Gastroesophageal sphincter (tissue), 4 donors: ENCODE measurements at regions not wholly inside any gene's neighbourhood (a gene's known extent, or its start where the extent isn't known, plus 50 kb on each side); places are given as distances from the start of the nearest gene placed in this dataset.
"Not testable (repeated sequence)": the region's sequence is repeated elsewhere in the genome, so short reads cannot be mapped to it uniquely, and the experiment has no call there.

Experiments used
- ATAC-seq: fragments of 150-250 bp; one replicate; pipeline ENCODE4 v1.9.1; 2016; ENCODE audit warnings: mild to moderate bottlenecking, moderate library complexity
- H3K27ac ChIP-seq, 4 donors: fragments of 200-600 bp; sonication (generic) in 3 of 4; 1 replicate in 3 of 4; 2 replicates in 1 of 4; pipeline ENCODE4 v1.5.1; 2016 to 2019
- H3K27me3 ChIP-seq: fragments of 200-600 bp; sonication (generic); one replicate; pipeline ENCODE4 v1.5.1; 2019
- H3K36me3 ChIP-seq, 2 donors: fragments of 200-600 bp; sonication (generic); one replicate each; pipeline ENCODE4 v1.5.1; 2019; ENCODE audit warnings: control low read depth in 1 of 2
- H3K4me1 ChIP-seq, 3 donors: fragments of 200-600 bp; sonication (generic); 1 replicate in 2 of 3; 2 replicates in 1 of 3; pipeline ENCODE4 v1.5.1; 2016 to 2019; ENCODE audit warnings: control low read depth in 2 of 3
- H3K4me3 ChIP-seq, 2 donors: fragments of 200-600 bp; sonication (generic); one replicate each; pipeline ENCODE4 v1.5.1; 2019; ENCODE audit warnings: mild to moderate bottlenecking in 1 of 2, moderate library complexity in 1 of 2
- H3K9me3 ChIP-seq, 3 donors: fragments of 200-600 bp; sonication (generic); one replicate each; pipeline ENCODE4 v1.5.1; 2017 to 2019; ENCODE audit warnings: control low read depth in 2 of 3
- EP300 ChIP-seq: sonication (generic); formaldehyde crosslinking; IDR thresholded peaks from one replicate; pipeline ENCODE4 v1.6.1; 2017; ENCODE audit warnings: antibody characterized with exemption, mild to moderate bottlenecking
- POLR2A ChIP-seq, 2 donors: fragments of 450-650 bp; IDR thresholded peaks; one replicate each; pipeline ENCODE4 v1.6.1; 2017; ENCODE audit warnings: antibody characterized with exemption in 2 of 2, mild to moderate bottlenecking in 2 of 2, moderate library complexity in 1 of 2
- POLR2AphosphoS5 ChIP-seq: sonication (generic); formaldehyde crosslinking; IDR thresholded peaks from one replicate; pipeline ENCODE4 v1.6.1; 2017; ENCODE audit warnings: antibody characterized with exemption
- WGBS, 2 donors: methylation state at CpG; one replicate each; pipeline ENCODE4 v1.1.5; 2018; ENCODE audit warnings: low coverage in 1 of 2; 5-methylcytosine and 5-hydroxymethylcytosine counted together
- TF ChIP-seq, protein P1 (sequence below), 4 experiments: fragments of 200-600 bp in 2 of 4; fragments of 450-650 bp in 2 of 4; sonication (generic) in 1 of 4; IDR thresholded peaks; one replicate each; pipeline ENCODE4 v1.5.1; 2017 to 2019; ENCODE audit warnings: antibody characterized with exemption in 4 of 4, mild to moderate bottlenecking in 2 of 4, moderate library complexity in 2 of 4

DNA sequence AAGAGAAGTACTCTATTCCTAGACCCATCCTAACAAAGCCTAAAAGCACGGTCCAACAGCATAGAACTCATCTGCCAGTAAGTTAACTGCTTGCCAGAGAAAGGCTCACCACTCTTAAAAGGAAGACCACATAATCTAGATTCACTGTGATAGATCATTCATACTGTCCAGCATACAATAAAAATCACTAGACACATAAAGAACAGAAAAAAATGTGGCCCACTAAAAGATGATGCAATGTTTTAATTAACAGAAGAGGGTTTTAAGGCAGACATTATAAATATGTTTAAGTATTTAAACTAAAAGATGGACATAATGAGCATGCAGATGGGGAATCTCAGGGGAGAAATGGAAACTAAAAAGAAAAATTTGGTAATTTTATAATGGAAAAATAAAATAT lies 157.5 kb upstream of the CDH4 start:
- Histone ChIP-seq H3K9me3 (peaks cover 0 to 27% (median 0%) of the 10 kb centered on the region in 3 donors), H3K4me1 (peaks cover 0 to 4% (median 0%) of the 10 kb centered on the region in 3 donors), H3K36me3 (no peaks in the 10 kb centered on the region), H3K4me3 (no peak overlapping the region), H3K27ac (no peak overlapping the region), H3K27me3 (no peaks in the 10 kb centered on the region)
- WGBS, 2 donors: 100% methylated on average over 1 of the region's 1 CpG; no CpG with 5 or more reads in 1 of the 2 donors
- TF ChIP-seq POLR2A (IDR thresholded peaks at IDR 0.05) (no peak), POLR2AphosphoS5 (no peak), EP300 (no peak)
- TF ChIP-seq, protein P1, sequence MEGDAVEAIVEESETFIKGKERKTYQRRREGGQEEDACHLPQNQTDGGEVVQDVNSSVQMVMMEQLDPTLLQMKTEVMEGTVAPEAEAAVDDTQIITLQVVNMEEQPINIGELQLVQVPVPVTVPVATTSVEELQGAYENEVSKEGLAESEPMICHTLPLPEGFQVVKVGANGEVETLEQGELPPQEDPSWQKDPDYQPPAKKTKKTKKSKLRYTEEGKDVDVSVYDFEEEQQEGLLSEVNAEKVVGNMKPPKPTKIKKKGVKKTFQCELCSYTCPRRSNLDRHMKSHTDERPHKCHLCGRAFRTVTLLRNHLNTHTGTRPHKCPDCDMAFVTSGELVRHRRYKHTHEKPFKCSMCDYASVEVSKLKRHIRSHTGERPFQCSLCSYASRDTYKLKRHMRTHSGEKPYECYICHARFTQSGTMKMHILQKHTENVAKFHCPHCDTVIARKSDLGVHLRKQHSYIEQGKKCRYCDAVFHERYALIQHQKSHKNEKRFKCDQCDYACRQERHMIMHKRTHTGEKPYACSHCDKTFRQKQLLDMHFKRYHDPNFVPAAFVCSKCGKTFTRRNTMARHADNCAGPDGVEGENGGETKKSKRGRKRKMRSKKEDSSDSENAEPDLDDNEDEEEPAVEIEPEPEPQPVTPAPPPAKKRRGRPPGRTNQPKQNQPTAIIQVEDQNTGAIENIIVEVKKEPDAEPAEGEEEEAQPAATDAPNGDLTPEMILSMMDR (IDR thresholded peaks at IDR 0.05): no peak
- no peak for ATAC-seq

DNA sequence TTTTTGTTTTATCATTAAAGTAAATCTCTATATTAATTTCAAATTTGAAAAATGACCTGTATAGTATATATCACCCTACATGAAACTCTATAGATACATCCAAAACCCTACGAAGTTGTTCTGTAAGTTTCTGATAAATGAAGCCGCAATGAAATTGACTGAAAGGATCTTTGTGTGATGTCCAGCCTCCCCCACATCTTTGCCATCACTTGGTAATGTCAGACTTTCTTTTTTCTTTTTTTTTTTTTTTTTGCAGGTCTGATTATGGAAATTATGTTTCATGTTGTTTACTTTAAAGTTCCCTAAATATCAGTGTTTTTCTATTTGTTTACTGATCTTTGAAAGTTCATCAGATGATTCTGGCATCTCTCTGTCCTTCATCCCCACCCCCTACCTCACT lies 155.6 kb upstream of the CDH4 start:
- ATAC-seq: no peak
- 76 to 90% methylated on average over 2 of the region's 2 CpGs for WGBS, 2 donors
- Histone ChIP-seq H3K4me3 (no peak overlapping the region), H3K9me3 (peaks cover 0 to 27% (median 0%) of the 10 kb centered on the region in 3 donors), H3K4me1 (peaks cover 0 to 13% (median 0%) of the 10 kb centered on the region in 3 donors), H3K27ac (no peak overlapping the region), H3K36me3 (no peaks in the 10 kb centered on the region), H3K27me3 (no peaks in the 10 kb centered on the region)
- TF ChIP-seq POLR2A (IDR thresholded peaks at IDR 0.05) (no peak), POLR2AphosphoS5 (no peak), EP300 (no peak)
- TF ChIP-seq, protein P1 (IDR thresholded peaks at IDR 0.05): no peak

DNA sequence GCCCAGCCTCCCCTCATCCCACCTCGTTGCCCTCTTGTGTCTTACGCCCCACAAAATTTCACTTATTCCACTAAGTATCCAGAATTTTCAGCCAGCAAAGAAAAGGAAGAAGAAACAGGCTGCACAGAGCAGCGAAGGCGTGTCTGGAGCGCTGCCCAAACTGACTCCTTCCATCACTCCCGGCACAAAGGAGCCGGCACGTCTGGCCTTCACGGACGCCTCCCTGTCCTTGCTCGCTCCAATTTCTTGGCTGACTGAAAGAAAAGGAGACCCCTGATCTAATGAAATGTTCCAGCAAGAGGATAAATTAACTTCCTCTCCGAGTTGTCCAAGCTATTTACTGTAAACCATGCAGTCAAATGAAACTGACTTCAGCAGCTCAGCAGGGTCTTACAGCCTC lies 152.3 kb upstream of the CDH4 start:
- WGBS, 2 donors: 25% methylated on average over 10 of the region's 12 CpGs; no CpG with 5 or more reads in 1 of the 2 donors
- H3K36me3 ChIP-seq: no peaks in the 10 kb centered on the region
- H3K27ac ChIP-seq: no peak overlapping the region
- no peak overlapping the region for H3K4me3 ChIP-seq
- peaks cover 0 to 16% (median 0%) of the 10 kb centered on the region in 3 donors for H3K9me3 ChIP-seq
- TF ChIP-seq POLR2AphosphoS5 (no peak), EP300 (no peak), POLR2A (IDR thresholded peaks at IDR 0.05) (no peak)
- TF ChIP-seq, protein P1 (IDR thresholded peaks at IDR 0.05): no peak
- H3K27me3 ChIP-seq: no peaks in the 10 kb centered on the region
- peaks cover 0 to 13% (median 0%) of the 10 kb centered on the region in 3 donors for H3K4me1 ChIP-seq
- ATAC-seq: no peak

DNA sequence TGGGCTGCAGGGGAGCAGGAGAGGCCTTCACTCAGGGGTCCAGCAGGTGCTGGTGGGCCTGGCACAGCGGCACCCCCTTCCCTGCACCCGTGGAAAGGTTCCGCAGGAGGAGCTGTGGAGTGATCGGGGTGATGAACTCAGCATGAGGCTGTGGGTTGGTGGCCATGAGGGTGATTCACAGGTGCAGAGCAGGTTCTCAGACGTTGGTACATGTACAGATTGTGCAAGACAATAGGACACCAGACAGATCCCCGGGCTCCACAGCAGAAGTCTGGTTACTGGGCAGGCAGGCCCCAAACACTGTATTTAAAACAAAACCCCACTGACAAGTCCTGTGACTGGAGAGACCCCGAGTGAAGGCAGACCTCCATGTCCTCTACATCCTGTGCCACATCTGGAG lies 151.6 kb upstream of the CDH4 start:
- Histone ChIP-seq H3K4me3 (no peak overlapping the region), H3K27ac (no peak overlapping the region), H3K27me3 (no peaks in the 10 kb centered on the region), H3K4me1 (peaks cover 0 to 13% (median 0%) of the 10 kb centered on the region in 3 donors), H3K9me3 (peaks cover 0 to 9% (median 0%) of the 10 kb centered on the region in 3 donors), H3K36me3 (no peaks in the 10 kb centered on the region)
- ATAC-seq: no peak
- TF ChIP-seq EP300: no peak
- TF ChIP-seq POLR2A (IDR thresholded peaks at IDR 0.05): no peak
- TF ChIP-seq POLR2AphosphoS5: no peak
- TF ChIP-seq, protein P1 (IDR thresholded peaks at IDR 0.05): no peak
- WGBS, 2 donors: 100% methylated on average over 4 of the region's 7 CpGs; no CpG with 5 or more reads in 1 of the 2 donors

DNA sequence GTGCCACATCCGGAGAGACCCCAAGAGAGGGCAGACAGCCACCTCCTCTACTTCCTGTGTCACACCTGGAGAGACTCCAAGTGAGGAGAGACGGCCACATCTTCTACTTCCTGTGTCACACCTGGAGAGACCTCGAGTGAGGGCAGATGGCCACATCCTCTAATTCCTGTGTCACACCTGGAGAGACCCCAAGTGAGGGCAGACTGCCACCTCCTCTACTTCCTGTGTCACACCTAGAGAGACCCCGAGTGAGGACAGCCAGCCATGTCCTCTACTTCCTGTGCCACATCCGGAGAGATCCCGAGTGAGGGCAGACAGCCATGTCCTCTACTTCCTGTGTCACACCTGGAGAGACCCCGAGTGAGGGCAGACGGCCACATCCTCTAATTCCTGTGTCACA lies 150.7 kb upstream of the CDH4 start:
- WGBS, 2 donors: 90% methylated on average over 2 of the region's 8 CpGs; no CpG with 5 or more reads in 1 of the 2 donors
- not testable (repeated sequence) for ATAC-seq, H3K9me3 ChIP-seq, H3K27me3 ChIP-seq, H3K36me3 ChIP-seq, H3K27ac ChIP-seq, H3K4me3 ChIP-seq
- peaks cover 0 to 13% (median 0%) of the 10 kb centered on the region in 3 donors for H3K4me1 ChIP-seq
